Spleen (tissue), 11 donors: ENCODE measurements at regions not wholly inside any gene's neighbourhood (a gene's known extent, or its start where the extent isn't known, plus 50 kb on each side); places are given as distances from the start of the nearest gene placed in this dataset.

ENCODE experiments used
- DNase-seq: peaks from one replicate; pipeline ENCODE4 v3.0.0-alpha.2; 2020
- H3K27ac ChIP-seq, 8 donors: fragments of 200-600 bp; sonication (generic) in 7 of 8; 1 replicate in 4 of 8; 2 replicates in 4 of 8; pipeline versions ENCODE4 v1.5.0 to v1.8.0; 2016 to 2021; ENCODE audit warnings: inconsistent platforms in 4 of 8, mild to moderate bottlenecking in 4 of 8, moderate library complexity in 1 of 8
- H3K27me3 ChIP-seq, 7 donors: fragments of 200-600 bp; sonication (generic) in 6 of 7; replicated peaks in 1 of 7; 1 replicate in 4 of 7; 2 replicates in 3 of 7; pipeline versions ENCODE4 v1.5.0 to v1.8.0; 2016 to 2021; ENCODE audit warnings: inconsistent platforms in 3 of 7, mild to moderate bottlenecking in 1 of 7
- H3K36me3 ChIP-seq, 6 donors: fragments of 200-600 bp; sonication (generic) in 5 of 6; 1 replicate in 4 of 6; 2 replicates in 2 of 6; pipeline versions ENCODE4 v1.5.0 to v1.8.0; 2016 to 2021; ENCODE audit warnings: inconsistent platforms in 2 of 6
- H3K4me1 ChIP-seq, 6 donors: fragments of 200-600 bp; sonication (generic) in 5 of 6; 1 replicate in 3 of 6; 2 replicates in 3 of 6; pipeline versions ENCODE4 v1.5.0 to v1.8.0; 2016 to 2021; ENCODE audit warnings: inconsistent platforms in 3 of 6
- H3K4me3 ChIP-seq, 8 donors: fragments of 200-600 bp; sonication (generic) in 7 of 8; 1 replicate in 4 of 8; 2 replicates in 4 of 8; pipeline versions ENCODE4 v1.5.0 to v1.8.0; 2016 to 2021; ENCODE audit warnings: inconsistent platforms in 4 of 8, mild to moderate bottlenecking in 4 of 8, moderate library complexity in 2 of 8
- H3K9me3 ChIP-seq, 8 donors: fragments of 200-600 bp; sonication (generic) in 7 of 8; 1 replicate in 4 of 8; 2 replicates in 4 of 8; pipeline versions ENCODE4 v1.5.0 to v1.8.0; 2016 to 2021; ENCODE audit warnings: inconsistent platforms in 4 of 8
- CTCF ChIP-seq, 11 experiments: fragments of 200-600 bp in 7 of 11; fragments of 450-650 bp in 4 of 11; sonication (generic) in 4 of 11; IDR thresholded peaks in 8 of 11; conservative IDR thresholded peaks in 3 of 11; 1 replicate in 7 of 11; 2 replicates in 4 of 11; pipeline versions ENCODE4 v1.4.0 to v1.8.0; 2016 to 2021; ENCODE audit warnings: antibody characterized with exemption in 11 of 11, inconsistent platforms in 4 of 11, mild to moderate bottlenecking in 1 of 11
- POLR2A ChIP-seq, 3 donors: fragments of 450-650 bp; IDR thresholded peaks; one replicate each; pipeline ENCODE4 v1.5.1; 2017; ENCODE audit warnings: antibody characterized with exemption in 3 of 3, mild to moderate bottlenecking in 1 of 3
- POLR2AphosphoS5 ChIP-seq, 3 donors: sonication (generic); formaldehyde crosslinking; IDR thresholded peaks; one replicate each; pipeline ENCODE4 v1.5.1; 2017; ENCODE audit warnings: antibody characterized with exemption in 3 of 3
- WGBS, 5 donors: extraction: QIAGEN DNeasy Blood & Tissue Kit in 3 of 5; methylation state at CpG; one replicate each; pipeline versions ENCODE4 v1.1.5 to v1.1.7; 2013 to 2018; 5-methylcytosine and 5-hydroxymethylcytosine counted together
- intact Hi-C: fragments of 100-400 bp; cut with DNase I; formaldehyde crosslinking; loops from one replicate; pipeline ENCODE4 v1.15.0; 2023; ENCODE audit warnings: low total_unique reads
- donor health status: healthy with polysubstance abuse.
- donor health status: DM: no; HTN: no; CAD: no; lungs with moderate emphysema.
- donor health status: DM: no; HTN: no; CAD: no.
- donor health status: Bipolar disorder and iron deficiency.
- donor health status: healthy.
- donor health status: DM: no; HTN: no; CAD: no.
- donor health status: DM: yes; HTN: yes; CAD: no.

GRCh38 chr18:73947180-73947921 is 200.3 kb downstream of the FBXO15 start:
- intact Hi-C loops, result no loop called here
- 50 to 71% (median 55%) methylated on average over 6 of the region's 6 CpGs for WGBS, 5 donors
- H3K4me3 ChIP-seq, result no peak overlapping the region
- DNase-seq, result no peak
- H3K9me3 ChIP-seq, result no peaks in the 10 kb centered on the region
- no peaks in the 10 kb centered on the region for H3K36me3 ChIP-seq
- no peak overlapping the region for H3K27ac ChIP-seq
- H3K4me1 ChIP-seq, result no peaks in the 10 kb centered on the region
- TF ChIP-seq CTCF (IDR thresholded peaks at IDR 0.05 in 8 of 11, conservative IDR thresholded peaks at IDR 0.05 in 3 of 11) (no peak), POLR2A (IDR thresholded peaks at IDR 0.05) (no peak), POLR2AphosphoS5 (IDR thresholded peaks at IDR 0.05) (no peak)
- H3K27me3 ChIP-seq, result no peaks in the 10 kb centered on the region

GRCh38 chr18:73945130-73945792 is 202.4 kb downstream of the FBXO15 start:
- H3K27ac ChIP-seq, result no peak overlapping the region
- intact Hi-C loops, result no loop called here
- DNase-seq, result no peak
- no peaks in the 10 kb centered on the region for H3K4me1 ChIP-seq
- 83 to 93% (median 86%) methylated on average over 3 of the region's 3 CpGs for WGBS, 5 donors
- no peaks in the 10 kb centered on the region for H3K9me3 ChIP-seq
- TF ChIP-seq CTCF (IDR thresholded peaks at IDR 0.05 in 8 of 11, conservative IDR thresholded peaks at IDR 0.05 in 3 of 11), result no peak
- TF ChIP-seq POLR2AphosphoS5 (IDR thresholded peaks at IDR 0.05), result no peak
- no peak for TF ChIP-seq POLR2A (IDR thresholded peaks at IDR 0.05)
- no peaks in the 10 kb centered on the region for H3K36me3 ChIP-seq
- H3K27me3 ChIP-seq, result no peaks in the 10 kb centered on the region
- no peak overlapping the region for H3K4me3 ChIP-seq

- Histone ChIP-seq H3K27me3 (no peaks in the 10 kb centered on the region), H3K4me1 (no peaks in the 10 kb centered on the region), H3K36me3 (no peaks in the 10 kb centered on the region), H3K27ac (no peak overlapping the region), H3K9me3 (no peaks in the 10 kb centered on the region), H3K4me3 (no peak overlapping the region)
- TF ChIP-seq POLR2AphosphoS5 (IDR thresholded peaks at IDR 0.05), result no peak
- TF ChIP-seq CTCF (IDR thresholded peaks at IDR 0.05 in 8 of 11, conservative IDR thresholded peaks at IDR 0.05 in 3 of 11), result no peak
- TF ChIP-seq POLR2A (IDR thresholded peaks at IDR 0.05), result no peak
- intact Hi-C loops, result no loop called here
- WGBS, 5 donors, result 50 to 75% (median 70%) methylated on average over 1 of the region's 1 CpG
- no peak for DNase-seq
Observed at GRCh38 chr18:73944715-73945114, 202.9 kb downstream of the FBXO15 start.

GRCh38 chr18:73943763-73944162 is 203.9 kb downstream of the FBXO15 start:
- Histone ChIP-seq H3K4me3 (no peak overlapping the region), H3K4me1 (no peaks in the 10 kb centered on the region), H3K27me3 (no peaks in the 10 kb centered on the region), H3K27ac (no peak overlapping the region), H3K9me3 (no peaks in the 10 kb centered on the region), H3K36me3 (no peaks in the 10 kb centered on the region)
- TF ChIP-seq CTCF (IDR thresholded peaks at IDR 0.05 in 8 of 11, conservative IDR thresholded peaks at IDR 0.05 in 3 of 11) (no peak), POLR2AphosphoS5 (IDR thresholded peaks at IDR 0.05) (no peak), POLR2A (IDR thresholded peaks at IDR 0.05) (no peak)
- DNase-seq, result no peak
- intact Hi-C loops, result no loop called here
- WGBS, 5 donors, result 84 to 89% (median 85%) methylated on average over 8 to 9 of the region's 9 CpGs
